Hepatocyte (in vitro differentiated cells): ENCODE measurements at regions not wholly inside any gene's neighbourhood (a gene's known extent, or its start where the extent isn't known, plus 50 kb on each side); places are given as distances from the start of the nearest gene placed in this dataset.

Experiments used
- CTCF ChIP-seq: fragments of 200-600 bp; sonication (generic); IDR thresholded peaks from 2 replicates; pipeline ENCODE4 v1.5.1; 2016; ENCODE audit warnings: antibody characterized with exemption, mild to moderate bottlenecking; ENCODE audit not compliant: poor library complexity
- EZH2phosphoT487 ChIP-seq: fragments of 200-600 bp; sonication (generic); IDR thresholded peaks from one replicate; pipeline ENCODE4 v1.6.1; 2018; ENCODE audit warnings: antibody characterized with exemption, mild to moderate bottlenecking, low read depth, moderate library complexity; ENCODE audit not compliant: unreplicated experiment, severe bottlenecking

- TF ChIP-seq CTCF (no peak), EZH2phosphoT487 (no peak)
Observed at GRCh38 chr6:27771235-27771634, 141.0 kb downstream of the OR2B2 start.
